ENCODE measurements at regions not wholly inside any gene's neighbourhood (a gene's known extent, or its start where the extent isn't known, plus 50 kb on each side); places are given as distances from the start of the nearest gene placed in this dataset.

GRCh38 chr5:28009576-28009975, 971.2 kb upstream of the CDH9 start:
- no peaks in the 10 kb centered on the region for H3K36me3 ChIP-seq (ENCODE audit: insufficient read depth, low read length)
- H3K9me3 ChIP-seq (ENCODE audit: low read depth, low read length): peaks cover 6% of the 10 kb centered on the region

GRCh38 chr5:27996665-27997064, 958.3 kb upstream of the CDH9 start:
- no peaks in the 10 kb centered on the region for H3K36me3 ChIP-seq (ENCODE audit: insufficient read depth, low read length)
- no peaks in the 10 kb centered on the region for H3K4me1 ChIP-seq (ENCODE audit: insufficient read depth, low read length)
- DNase-seq (ENCODE audit: insufficient read length, low spot score, missing footprints): no peak
- H2AFZ ChIP-seq (ENCODE audit: low read length): no peak overlapping the region
- no peak overlapping the region for H3K4me3 ChIP-seq (ENCODE audit: insufficient read depth, low read length)
- no peaks in the 10 kb centered on the region for H3K9me3 ChIP-seq (ENCODE audit: low read depth, low read length)
- H3K27ac ChIP-seq (ENCODE audit: low read depth, low read length): no peak overlapping the region
- H4K20me1 ChIP-seq (ENCODE audit: insufficient read depth, low read length): no peaks in the 10 kb centered on the region
- TF ChIP-seq CTCF (IDR thresholded peaks at IDR 0.05; ENCODE audit: extremely low read depth, low read depth, low read length): no peak
- H3K4me2 ChIP-seq (ENCODE audit: insufficient read depth, low read length): no peak overlapping the region
- H3K79me2 ChIP-seq (ENCODE audit: insufficient read depth, low read length): no peaks in the 10 kb centered on the region
- no peaks in the 10 kb centered on the region for H3K27me3 ChIP-seq (ENCODE audit: insufficient read depth, low read length)

More at GRCh38 chr5:28009576-28009975, 971.2 kb upstream of the CDH9 start:
- no peaks in the 10 kb centered on the region for H3K4me1 ChIP-seq (ENCODE audit: insufficient read depth, low read length)
- TF ChIP-seq CTCF (IDR thresholded peaks at IDR 0.05; ENCODE audit: extremely low read depth, low read depth, low read length): no peak
- no peak for DNase-seq (ENCODE audit: insufficient read length, low spot score, missing footprints)
- no peak overlapping the region for H3K4me3 ChIP-seq (ENCODE audit: insufficient read depth, low read length)
- H3K27ac ChIP-seq (ENCODE audit: low read depth, low read length): no peak overlapping the region
- H3K4me2 ChIP-seq (ENCODE audit: insufficient read depth, low read length): no peak overlapping the region
- H2AFZ ChIP-seq (ENCODE audit: low read length): no peak overlapping the region
- H3K27me3 ChIP-seq (ENCODE audit: insufficient read depth, low read length): no peaks in the 10 kb centered on the region
- H4K20me1 ChIP-seq (ENCODE audit: insufficient read depth, low read length): no peaks in the 10 kb centered on the region
- H3K79me2 ChIP-seq (ENCODE audit: insufficient read depth, low read length): no peaks in the 10 kb centered on the region

- H2AFZ ChIP-seq (ENCODE audit: low read length): no peak overlapping the region
- no peaks in the 10 kb centered on the region for H3K4me1 ChIP-seq (ENCODE audit: insufficient read depth, low read length)
- DNase-seq (ENCODE audit: insufficient read length, low spot score, missing footprints): no peak
- no peaks in the 10 kb centered on the region for H3K36me3 ChIP-seq (ENCODE audit: insufficient read depth, low read length)
- H3K9me3 ChIP-seq (ENCODE audit: low read depth, low read length): no peaks in the 10 kb centered on the region
- no peak overlapping the region for H3K27ac ChIP-seq (ENCODE audit: low read depth, low read length)
- no peak for TF ChIP-seq CTCF (IDR thresholded peaks at IDR 0.05; ENCODE audit: extremely low read depth, low read depth, low read length)
- H3K4me2 ChIP-seq (ENCODE audit: insufficient read depth, low read length): no peak overlapping the region
- H4K20me1 ChIP-seq (ENCODE audit: insufficient read depth, low read length): no peaks in the 10 kb centered on the region
- no peak overlapping the region for H3K4me3 ChIP-seq (ENCODE audit: insufficient read depth, low read length)
- no peaks in the 10 kb centered on the region for H3K79me2 ChIP-seq (ENCODE audit: insufficient read depth, low read length)
- H3K27me3 ChIP-seq (ENCODE audit: insufficient read depth, low read length): no peaks in the 10 kb centered on the region
Measured at GRCh38 chr5:27995867-27996266, 957.5 kb upstream of the CDH9 start.

GRCh38 chr5:27978322-27978721, 939.9 kb upstream of the CDH9 start:
- Histone ChIP-seq H3K4me1 (ENCODE audit: insufficient read depth, low read length) (no peaks in the 10 kb centered on the region), H3K9me3 (ENCODE audit: low read depth, low read length) (no peaks in the 10 kb centered on the region), H2AFZ (ENCODE audit: low read length) (no peak overlapping the region), H3K27me3 (ENCODE audit: insufficient read depth, low read length) (no peaks in the 10 kb centered on the region), H4K20me1 (ENCODE audit: insufficient read depth, low read length) (no peaks in the 10 kb centered on the region), H3K79me2 (ENCODE audit: insufficient read depth, low read length) (no peaks in the 10 kb centered on the region), H3K36me3 (ENCODE audit: insufficient read depth, low read length) (no peaks in the 10 kb centered on the region), H3K4me2 (ENCODE audit: insufficient read depth, low read length) (no peak overlapping the region), H3K4me3 (ENCODE audit: insufficient read depth, low read length) (no peak overlapping the region), H3K27ac (ENCODE audit: low read depth, low read length) (no peak overlapping the region)
- no peak for TF ChIP-seq CTCF (IDR thresholded peaks at IDR 0.05; ENCODE audit: extremely low read depth, low read depth, low read length)
- no peak for DNase-seq (ENCODE audit: insufficient read length, low spot score, missing footprints)

Measured in osteoblast (primary cell).